Stimulated activated CD4-positive, alpha-beta T cell treated with anti-CD3 and anti-CD28 coated beads, Interleukin-2, amount 100 ng/mL, for 24 hours (primary cell): ENCODE measurements at regions not wholly inside any gene's neighbourhood (a gene's known extent, or its start where the extent isn't known, plus 50 kb on each side); places are given as distances from the start of the nearest gene placed in this dataset.
"Not testable (repeated sequence)": the region's sequence is repeated elsewhere in the genome, so short reads cannot be mapped to it uniquely, and the experiment has no call there.

Experiments used
- DNase-seq, 2 donors: peaks; one replicate each; pipeline ENCODE4 v3.0.0-alpha.2; 2020

DNA sequence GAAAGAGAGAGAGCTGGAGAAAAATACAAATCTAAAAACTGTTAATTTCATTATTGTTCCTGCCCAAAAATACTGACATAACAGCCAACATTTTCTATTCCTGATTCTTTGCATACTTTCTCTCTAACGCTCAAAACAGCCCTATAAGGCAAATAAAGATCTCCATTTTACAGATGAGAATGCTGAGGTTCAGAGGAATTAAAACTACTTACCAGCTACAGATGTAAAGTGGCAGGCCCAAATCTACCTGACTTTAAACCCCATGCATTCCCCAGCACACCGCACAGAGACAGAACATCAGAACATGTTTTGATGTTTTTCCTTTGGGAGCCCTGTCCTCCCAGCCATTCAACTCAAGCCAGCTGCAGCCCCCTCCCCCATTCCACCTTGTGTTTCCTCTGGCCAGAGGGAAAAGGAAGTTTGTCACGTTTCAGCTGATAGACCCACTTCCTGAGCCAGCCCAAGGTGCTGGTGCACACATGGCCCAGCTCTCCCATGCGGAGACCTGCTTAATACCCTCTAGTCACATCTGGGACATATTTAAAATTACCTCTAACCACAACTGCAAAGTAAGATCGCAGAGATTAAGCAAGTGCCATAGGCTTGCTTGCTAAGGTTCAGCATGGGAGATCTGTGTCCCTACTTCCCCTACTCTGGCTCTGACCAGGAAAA lies 133.1 kb upstream of the NFIA start:
- no peak for DNase-seq

DNA sequence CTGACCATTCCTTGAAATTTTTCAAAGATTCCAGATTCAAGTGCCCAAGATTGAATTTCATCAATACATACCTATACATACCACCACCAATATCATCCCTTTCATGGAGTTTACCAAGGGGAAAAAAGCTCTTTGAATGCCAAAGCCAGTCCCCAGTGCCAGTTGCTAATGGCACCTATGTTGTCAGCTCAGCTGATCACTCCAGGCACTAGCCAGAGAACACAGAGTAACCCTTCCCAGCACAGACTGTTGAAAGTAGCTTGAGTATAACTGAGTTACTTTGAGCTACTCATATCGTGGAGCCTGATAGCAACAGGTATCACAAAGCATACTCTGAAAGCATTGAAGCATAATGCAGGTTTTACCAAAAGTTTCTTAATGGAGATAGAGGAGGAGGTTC lies 133.9 kb upstream of the NFIA start:
- no peak for DNase-seq

DNA sequence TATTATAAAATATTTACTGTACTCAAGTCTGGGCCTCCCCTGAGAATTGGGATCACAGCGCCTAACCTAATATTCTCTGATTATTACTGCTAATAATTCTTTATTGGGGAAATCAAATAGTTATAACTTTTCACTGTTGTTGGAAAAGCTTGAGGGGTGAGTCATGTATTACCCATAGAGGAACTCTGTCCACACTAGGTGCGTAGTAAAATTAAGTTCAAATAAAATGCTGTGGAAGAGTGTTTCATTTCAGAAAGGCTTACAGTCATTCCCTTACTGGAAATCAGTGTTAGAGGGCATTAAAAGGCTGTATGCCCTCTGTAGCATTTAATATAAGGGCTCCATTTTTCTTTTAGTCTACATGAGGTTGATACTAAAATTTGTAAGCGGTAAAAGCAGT lies 135.0 kb upstream of the NFIA start:
- DNase-seq = no peak

DNA sequence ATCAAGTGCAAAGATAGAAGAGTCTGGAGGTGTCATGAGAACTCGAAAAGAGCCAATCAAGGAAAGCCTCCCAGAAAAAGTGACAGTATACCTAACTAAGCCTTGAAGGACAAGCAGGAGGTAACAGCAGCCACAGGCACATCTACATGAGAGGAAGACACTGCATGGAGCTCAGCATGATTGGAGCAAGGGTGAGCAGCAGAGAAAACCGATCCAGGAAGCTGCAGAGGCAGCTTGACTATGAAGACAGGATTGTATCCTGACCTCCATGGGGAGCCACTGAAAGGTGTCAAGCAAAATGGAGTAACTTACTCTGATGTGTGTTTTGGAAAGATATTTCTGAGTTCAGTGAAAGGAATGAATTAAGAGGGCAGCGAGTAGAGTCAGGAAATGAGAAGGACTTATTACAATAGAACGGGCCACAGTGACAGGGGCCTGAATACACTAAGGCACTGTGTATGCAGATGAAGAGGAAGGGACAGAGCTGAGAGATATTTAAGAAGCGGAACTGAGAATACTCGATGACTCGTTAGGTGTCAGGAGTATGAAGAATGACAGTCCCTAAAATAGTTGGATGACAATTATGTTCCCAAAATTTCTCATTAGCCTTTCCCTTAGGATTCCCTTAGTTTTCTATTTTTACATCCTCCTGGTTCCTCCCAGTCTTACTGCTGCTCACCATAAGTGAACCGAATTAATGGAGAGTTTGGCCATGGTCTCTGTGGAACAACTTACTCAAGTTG lies 139.3 kb upstream of the NFIA start:
- DNase-seq = no peak

DNA sequence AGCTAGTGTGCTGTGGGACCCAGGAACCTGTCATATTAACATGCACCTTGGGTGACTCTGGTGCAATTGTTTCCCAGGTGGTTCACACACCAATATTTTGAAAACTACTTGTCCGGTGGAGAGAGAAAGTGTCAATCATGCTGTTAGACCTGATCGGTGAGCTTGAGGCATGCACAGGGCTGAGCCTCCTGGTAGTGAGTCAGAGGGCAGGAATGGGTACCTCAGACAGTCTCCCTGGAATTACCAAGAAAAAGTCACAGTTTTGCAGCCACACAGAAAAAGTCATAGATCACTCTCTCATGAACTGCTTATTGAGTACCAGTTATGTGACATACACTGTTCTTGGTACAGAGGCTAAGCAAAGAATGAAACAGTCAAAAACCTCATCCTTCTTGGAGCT lies 140.1 kb upstream of the NFIA start:
- no peak for DNase-seq

DNA sequence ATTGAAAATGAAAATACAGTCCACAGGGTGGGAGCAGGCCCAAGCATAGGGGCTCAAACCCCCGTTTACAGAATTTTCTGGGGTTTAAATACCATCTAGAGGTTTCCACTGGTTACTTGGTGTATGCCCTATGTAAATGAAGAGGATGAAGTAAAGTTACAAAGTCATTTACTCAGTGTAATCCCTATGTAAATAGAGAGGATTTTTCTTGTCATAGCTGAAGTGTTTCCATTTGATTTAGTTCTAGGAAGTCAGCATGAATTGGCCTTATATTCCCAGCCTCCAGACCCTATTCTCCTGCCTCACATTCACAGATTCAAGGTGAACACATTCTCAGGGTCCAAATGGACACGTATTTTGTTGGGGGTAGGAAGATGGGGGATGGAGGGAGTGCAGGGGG lies 141.7 kb upstream of the NFIA start:
- DNase-seq = not testable (repeated sequence)

DNA sequence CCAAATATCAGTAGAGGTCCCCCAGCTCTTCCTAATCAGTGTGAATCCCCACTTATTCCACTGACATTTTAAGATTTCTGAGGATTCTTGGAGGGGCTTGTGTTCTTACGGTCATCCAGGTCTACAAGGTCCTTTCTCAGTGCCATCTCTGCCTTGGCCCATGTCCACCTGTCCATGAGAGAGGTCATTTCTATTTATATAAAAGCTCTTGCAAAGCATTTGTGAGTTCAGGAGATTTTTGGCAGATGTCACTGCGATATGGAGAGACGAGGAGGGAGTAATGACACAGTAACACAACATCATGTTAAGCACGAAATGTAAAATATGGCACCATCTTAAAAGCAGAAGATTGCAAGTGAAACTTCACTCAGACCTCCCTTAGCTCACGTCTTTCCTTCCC lies 144.6 kb upstream of the NFIA start:
- DNase-seq = no peak

DNA sequence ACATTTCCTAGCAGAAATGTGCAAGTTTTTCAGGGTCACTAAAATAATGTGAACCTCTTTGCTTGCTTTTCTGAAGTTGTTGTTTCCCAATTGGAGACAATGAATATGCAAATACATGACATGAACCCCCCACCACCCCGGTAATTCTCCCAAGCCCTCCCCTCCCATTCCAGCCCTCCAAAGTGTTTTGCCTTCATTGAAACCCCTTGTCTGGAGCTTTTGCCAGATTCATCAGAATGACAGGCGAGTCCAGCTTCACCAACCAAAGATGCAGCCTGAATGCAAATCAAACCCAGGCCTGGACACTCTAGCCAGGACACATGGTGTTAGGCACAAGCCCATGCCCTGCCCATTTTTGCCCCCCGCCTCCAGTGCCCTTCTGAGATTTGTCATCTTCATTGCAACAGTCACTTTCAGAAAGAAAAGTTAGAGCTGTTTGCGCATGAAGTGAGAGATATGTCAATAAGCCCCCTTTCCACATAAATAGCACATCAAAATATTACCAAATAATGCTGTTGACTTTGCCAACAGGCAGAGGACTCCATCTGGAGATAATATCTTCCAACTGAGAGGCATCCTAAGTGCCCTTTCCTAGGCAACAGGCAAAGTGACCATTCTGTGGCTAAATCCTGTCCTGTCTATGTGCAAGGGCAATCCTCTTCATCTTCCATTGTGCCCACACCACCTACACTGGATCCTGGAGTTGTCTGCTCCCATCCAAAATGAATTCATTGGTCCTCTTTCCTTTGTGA lies 145.6 kb upstream of the NFIA start:
- DNase-seq = no peak

DNA sequence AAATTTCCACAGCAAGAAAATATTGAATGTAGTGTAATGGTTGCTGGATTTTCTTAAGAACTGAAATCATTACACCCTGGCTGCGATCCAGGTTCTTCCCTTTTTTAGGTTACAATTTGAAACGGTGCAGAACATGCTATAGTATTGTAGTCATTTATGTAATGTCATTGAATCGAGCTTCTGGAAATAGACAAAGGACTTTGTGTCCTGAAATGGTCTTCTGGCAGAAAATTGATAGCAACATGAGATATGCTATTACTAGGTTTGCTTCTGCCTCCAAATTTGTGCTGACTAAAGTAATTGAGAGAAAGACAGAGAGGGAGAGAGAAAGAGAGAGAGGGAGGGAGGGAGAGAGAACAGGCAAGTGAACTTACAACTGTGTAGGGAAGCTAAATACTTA lies 146.2 kb upstream of the NFIA start:
- no peak for DNase-seq

DNA sequence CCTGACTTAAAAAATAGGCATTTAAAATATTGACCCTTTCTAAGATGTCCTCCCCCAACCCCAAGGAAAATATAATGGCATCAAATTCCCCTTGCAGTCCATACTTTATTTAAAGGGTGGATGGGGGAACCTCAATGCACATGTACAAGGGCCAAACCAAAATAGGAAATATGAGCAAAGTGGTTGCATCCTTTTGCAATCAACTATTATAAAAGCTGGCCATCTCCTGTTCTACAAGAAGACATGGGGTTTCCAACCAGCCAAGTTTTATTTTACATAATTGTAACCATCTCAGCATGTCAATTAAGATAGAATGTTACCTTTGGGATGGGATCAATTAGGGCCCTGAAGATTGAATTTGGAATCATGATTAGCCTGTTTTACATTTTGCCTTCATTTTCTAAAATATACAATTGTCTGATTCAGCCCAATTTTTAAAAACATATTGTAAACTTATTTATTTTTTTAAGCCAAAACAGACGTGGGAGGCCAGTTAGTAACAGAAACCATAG lies 146.7 kb upstream of the NFIA start:
- no peak for DNase-seq

DNA sequence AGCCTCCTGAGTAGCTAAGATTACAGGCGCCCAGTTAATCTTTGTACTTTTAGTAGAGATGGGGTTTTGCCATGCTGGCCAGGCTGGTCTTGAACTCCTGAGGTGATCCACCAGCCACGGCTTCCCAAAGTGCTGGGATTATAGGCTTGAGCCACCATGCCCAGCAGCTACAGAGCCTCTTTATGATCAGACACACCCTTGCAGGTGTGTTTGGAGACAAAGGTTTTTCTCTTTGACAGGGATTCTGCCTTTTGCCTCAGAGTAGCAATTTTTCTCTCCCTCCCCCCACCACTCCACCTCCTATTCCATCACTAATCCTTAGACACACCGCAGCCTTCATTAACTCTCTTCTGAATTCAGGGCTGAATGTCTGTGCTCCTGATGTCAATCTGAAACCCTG lies 152.2 kb upstream of the NFIA start:
- no peak for DNase-seq

DNA sequence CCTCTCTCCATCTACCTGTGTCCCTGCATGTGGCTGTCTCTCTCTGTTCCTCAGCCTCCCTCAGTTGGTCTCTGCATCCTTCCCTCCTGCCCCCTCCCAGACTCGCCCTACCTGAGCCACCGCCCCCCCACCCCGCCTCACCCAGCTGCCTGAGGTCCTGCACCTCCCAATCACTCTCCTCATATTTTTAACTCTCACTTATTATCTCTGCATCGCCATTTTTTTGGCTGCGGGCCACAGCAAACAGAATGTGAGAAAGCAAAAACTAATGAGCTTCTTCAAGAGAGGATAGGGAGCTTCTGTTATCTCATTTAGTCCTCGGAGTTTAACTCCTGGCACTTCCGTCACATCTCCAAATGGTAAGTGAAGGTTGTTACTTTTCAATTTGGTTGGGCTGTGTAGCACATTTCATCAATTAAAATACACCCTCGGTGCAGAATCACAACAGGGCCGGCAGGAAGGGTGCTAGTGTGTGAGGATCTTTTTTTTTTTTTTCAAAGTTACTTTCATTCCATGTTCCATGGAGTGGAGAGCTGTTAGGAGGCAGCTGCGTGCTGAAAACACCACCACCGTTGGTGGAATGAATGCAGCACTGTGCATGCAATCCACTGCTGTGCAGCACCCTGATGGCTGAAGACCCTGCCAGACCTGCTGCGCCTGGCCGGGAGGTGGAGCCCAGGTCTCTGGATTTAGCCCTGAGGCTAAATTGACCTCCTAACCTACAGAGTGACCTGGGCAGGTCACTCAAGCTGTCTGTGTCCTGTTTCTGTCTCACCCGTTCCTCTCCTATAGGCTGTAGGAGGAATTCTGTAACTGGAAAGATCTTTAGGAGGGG lies 157.2 kb upstream of the NFIA start:
- DNase-seq = no peak

DNA sequence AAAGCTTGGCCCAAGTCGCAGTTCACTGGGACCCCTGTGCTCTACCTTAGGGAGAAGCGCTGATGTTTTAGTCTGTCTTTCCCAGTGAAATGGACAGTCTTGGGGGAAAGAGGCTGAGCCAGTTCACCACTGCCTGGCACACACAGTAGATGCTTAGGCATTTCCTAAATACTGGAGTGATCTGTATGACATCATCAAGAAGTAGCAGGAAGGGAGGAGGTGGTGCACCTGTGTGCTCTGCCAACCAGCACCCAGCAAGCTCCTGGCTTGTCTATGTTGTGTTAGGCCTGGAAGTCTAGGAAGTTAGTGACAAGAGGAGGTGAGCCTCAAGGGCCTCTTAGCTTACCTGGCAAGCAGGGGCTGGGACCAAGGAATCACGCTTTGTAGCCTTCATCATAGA lies 158.2 kb upstream of the NFIA start:
- DNase-seq = no peak

DNA sequence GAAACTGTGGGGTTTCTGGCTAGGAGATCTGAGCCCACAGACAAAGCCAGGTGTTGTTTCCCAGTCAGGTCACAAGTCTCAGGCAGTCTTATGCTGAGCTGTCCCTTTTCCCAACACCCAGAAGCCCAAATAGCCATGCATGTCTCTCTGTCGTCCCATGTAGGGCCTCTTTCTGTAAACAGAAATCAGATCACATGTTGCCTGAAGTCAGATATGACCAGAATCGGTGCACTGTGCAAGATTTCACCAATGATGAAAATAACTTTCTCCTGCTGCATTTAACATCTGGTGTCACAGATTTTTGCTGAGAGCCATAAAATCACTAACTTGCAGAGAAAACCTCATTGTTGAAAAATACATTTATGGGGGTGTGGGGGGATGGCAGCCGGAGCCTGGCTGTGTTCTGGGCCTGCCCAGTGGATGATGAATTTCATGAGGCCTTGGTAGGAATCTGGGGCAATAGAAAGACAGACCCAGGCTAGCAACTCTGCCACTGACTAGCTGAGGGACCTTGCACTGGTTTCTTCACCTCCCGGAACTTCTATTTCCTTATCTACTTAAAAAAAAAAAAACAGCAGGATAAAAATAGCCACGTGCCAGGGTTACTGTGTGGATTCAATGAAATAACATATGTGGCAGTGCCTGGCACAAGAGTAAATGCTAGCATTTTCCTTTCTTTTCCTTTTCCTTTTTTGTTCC lies 158.8 kb upstream of the NFIA start:
- DNase-seq = no peak

DNA sequence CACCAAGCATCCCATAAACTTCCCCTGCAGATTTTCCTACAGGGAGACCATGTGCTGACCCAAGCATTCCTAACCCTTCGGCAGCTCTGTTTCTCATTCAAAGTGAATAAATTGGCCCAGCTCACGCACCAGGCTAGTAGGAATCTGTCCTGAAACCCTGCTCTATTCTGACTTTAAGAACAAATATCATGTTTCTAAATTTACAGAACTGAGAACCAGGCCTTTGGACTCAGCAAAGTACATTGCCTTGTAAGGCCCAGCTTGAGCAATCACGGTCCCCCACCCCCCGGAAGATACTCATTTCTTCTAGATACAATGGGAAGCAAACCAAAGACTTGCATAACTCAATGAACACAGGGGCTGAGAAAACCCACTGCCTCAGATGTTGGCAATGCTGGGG lies 160.1 kb upstream of the NFIA start:
- no peak for DNase-seq

DNA sequence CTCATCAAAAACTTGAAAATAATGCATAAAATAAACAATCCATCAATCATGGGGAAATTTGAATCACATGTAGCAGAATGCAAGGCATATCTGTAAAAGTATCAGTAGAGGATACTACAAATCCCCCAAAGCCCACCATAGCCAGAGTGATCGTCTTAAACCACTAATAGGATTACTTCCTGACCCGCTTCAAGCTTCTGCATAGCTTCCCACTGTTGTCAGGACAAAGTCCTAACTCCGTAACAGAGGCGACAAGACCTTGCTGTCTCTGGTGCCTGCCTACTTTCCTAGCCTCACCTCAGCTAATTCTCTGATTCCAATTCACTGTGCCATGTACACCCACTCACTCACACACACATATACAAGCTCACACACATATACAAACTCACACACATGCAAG lies 161.2 kb upstream of the NFIA start:
- no peak for DNase-seq

DNA sequence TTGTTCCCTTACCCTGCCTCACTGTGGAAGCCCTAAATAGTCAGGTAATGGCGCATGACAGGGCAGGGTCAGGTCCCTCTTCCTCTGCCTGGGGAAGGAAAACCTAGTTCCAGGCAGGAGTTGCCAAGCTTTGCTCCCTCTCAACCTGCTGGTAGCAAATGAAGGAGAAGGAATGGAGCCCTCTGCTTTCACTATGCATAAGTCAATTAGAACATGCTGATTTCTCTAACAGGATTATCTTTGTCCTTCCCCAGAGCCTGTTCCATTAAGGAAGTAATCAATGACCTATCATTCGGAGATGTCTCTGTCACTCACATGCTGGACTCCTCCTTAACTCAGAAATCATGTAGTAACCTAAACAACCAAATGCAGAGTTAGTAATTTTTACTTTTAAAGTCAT lies 161.8 kb upstream of the NFIA start:
- DNase-seq = no peak

DNA sequence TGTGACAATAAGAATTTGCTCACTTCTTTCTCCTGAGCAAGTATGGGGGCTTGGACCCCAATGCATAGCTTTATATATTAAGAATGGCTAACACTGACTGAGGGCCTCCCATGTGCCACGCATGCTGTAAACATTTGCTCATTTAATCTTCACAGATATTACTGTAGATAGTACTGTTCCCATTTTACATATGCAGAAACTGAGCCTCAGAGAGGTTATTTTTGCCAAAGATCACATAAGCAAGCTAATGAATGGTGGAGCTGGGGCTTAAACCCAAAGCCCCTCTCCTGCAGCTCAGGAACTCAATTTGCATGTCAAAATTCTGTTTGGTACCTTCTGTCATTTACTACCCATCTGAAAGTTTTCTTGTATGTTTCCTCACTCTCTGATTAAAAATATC lies 163.5 kb upstream of the NFIA start:
- no peak for DNase-seq

DNA sequence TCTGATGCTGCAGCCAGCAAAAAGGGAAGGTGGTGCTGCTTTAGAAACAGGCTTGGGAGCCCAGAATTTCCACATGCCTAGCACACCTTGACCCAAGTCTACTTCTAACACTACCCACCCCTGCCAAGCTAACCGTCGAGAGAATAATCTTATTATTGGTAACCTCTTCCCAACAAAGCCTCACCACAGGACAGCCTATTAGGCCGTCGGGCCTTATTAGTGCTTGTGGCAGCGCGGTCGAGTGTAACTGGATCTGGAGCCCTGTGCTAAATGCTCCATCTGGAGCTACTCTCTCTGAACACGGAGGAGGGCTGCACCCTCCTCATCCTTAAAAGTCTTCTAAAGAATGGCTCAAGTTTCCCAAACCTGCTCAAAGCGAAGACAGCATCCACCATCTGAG lies 165.5 kb upstream of the NFIA start:
- no peak for DNase-seq

DNA sequence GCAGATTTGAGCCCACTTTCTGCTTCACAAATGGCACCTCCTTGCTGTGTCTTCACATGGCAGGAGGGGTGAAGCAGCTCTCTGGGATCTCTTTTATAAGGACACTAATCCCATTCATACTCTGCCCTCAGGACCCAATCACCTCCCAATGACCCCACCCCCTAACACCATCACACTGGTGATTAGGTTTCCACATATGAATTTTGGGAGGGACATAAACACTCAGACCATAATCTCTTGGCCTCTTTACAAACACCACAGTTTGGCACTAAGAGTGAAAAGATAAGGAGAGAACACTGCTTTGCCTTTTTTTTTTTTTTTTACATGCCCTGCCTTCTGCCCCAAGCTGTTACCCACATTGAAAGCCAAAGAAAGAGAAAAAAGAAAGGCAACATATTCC lies 166.2 kb upstream of the NFIA start:
- DNase-seq = no peak

DNA sequence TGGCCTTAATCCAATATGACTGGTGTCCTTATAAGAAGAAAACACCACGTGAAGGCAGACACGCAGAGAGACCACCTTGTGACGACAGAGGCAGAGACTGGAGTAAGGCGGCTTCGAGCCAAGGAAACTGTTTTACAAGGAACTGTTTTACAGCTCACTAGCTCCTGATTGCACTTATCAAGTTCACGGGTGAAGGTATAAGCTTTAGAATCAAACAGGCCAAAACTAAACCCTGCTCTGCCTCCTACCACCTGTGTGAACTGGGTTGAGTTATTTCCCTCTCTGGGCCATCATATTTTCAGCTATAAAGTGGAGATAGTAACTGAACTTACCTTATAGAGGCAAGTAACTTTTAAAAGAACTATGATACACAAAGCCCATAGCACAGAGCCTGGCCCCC lies 166.9 kb upstream of the NFIA start:
- DNase-seq = no peak

DNA sequence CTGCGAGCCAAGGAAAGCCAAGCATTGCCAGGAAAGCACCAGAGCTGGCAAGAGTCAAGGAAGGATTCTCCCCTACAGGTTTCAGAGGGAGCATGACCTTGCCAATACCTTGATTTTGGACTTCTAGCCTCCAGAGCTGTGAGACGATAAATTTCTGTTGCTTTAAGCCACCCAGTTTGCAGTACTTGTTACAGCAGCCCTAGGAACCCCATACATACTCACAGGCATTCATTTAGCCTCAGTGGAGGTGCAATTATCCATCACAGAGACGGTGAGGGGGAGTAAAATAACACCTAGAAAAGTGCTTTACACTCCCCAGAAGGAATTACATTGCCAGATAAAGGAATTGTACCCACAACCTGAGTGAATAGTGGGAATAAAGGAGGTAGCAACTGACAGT lies 167.4 kb upstream of the NFIA start:
- DNase-seq = no peak
